ENCODE measurements at regions not wholly inside any gene's neighbourhood (a gene's known extent, or its start where the extent isn't known, plus 50 kb on each side); places are given as distances from the start of the nearest gene placed in this dataset.

DNA sequence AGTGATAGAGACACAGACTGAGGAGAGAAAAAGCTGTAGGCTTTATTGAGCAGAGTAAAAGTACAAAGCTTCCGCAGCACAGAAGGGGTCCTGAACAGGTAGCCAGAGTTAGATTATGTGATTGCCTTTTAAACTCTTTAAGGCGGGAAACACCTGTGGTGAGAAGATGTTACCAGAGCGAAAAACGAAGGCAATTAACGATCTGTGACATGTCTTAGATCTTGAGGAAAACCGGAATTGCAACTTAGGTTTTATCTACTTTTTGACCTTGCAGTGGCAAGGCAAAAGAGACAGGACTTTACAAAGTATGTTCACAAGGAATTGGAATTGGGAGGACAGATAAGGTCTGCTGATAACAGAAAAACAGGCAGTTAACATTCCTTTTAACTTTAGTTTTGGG, 493.6 kb upstream of the FAT3 start:
- TF ChIP-seq, protein P1, sequence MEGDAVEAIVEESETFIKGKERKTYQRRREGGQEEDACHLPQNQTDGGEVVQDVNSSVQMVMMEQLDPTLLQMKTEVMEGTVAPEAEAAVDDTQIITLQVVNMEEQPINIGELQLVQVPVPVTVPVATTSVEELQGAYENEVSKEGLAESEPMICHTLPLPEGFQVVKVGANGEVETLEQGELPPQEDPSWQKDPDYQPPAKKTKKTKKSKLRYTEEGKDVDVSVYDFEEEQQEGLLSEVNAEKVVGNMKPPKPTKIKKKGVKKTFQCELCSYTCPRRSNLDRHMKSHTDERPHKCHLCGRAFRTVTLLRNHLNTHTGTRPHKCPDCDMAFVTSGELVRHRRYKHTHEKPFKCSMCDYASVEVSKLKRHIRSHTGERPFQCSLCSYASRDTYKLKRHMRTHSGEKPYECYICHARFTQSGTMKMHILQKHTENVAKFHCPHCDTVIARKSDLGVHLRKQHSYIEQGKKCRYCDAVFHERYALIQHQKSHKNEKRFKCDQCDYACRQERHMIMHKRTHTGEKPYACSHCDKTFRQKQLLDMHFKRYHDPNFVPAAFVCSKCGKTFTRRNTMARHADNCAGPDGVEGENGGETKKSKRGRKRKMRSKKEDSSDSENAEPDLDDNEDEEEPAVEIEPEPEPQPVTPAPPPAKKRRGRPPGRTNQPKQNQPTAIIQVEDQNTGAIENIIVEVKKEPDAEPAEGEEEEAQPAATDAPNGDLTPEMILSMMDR (conservative IDR thresholded peaks at IDR 0.05; ENCODE audit: low read depth, low read length) = no peak
- TF ChIP-seq EZH2 (IDR thresholded peaks at IDR 0.05; ENCODE audit: low read length, unreplicated experiment) = no peak
